Hepatocyte (in vitro differentiated cells): ENCODE measurements at regions not wholly inside any gene's neighbourhood (a gene's known extent, or its start where the extent isn't known, plus 50 kb on each side); places are given as distances from the start of the nearest gene placed in this dataset.

Experiments used
- DNase-seq: peaks from one replicate; pipeline ENCODE4 v3.0.0-alpha.2; 2016; ENCODE audit warnings: low spot score
- H2AFZ ChIP-seq: fragments of 200-600 bp; sonication (generic); 2 replicates; pipeline ENCODE4 v1.6.0; 2016; ENCODE audit warnings: antibody characterized with exemption, mild to moderate bottlenecking
- H3K27ac ChIP-seq: fragments of 200-600 bp; sonication (generic); 2 replicates; pipeline ENCODE4 v1.5.1; 2016; ENCODE audit warnings: mild to moderate bottlenecking
- H3K27me3 ChIP-seq: fragments of 200-600 bp; sonication (generic); 2 replicates; pipeline ENCODE4 v1.6.1; 2016
- H3K36me3 ChIP-seq: fragments of 200-600 bp; sonication (generic); replicated peaks from 2 replicates; pipeline ENCODE4 v1.5.1; 2016; ENCODE audit warnings: low read depth; ENCODE audit not compliant: insufficient read depth
- H3K4me1 ChIP-seq: fragments of 200-600 bp; sonication (generic); 2 replicates; pipeline ENCODE4 v1.5.1; 2016; ENCODE audit warnings: mild to moderate bottlenecking, moderate library complexity; ENCODE audit not compliant: insufficient read depth
- H3K4me2 ChIP-seq: fragments of 200-600 bp; sonication (generic); 2 replicates; pipeline ENCODE4 v1.6.0; 2016
- H3K4me3 ChIP-seq: fragments of 200-600 bp; sonication (generic); 2 replicates; pipeline ENCODE4 v1.5.1; 2016; ENCODE audit warnings: mild to moderate bottlenecking
- H3K79me2 ChIP-seq: fragments of 200-600 bp; sonication (generic); 2 replicates; pipeline ENCODE4 v1.6.0; 2017; ENCODE audit warnings: mild to moderate bottlenecking
- H3K9me2 ChIP-seq: fragments of 200-600 bp; sonication (generic); replicated peaks from 2 replicates; pipeline ENCODE4 v1.6.0; 2017; ENCODE audit warnings: mild to moderate bottlenecking; ENCODE audit not compliant: insufficient read depth
- H3K9me3 ChIP-seq: fragments of 200-600 bp; sonication (generic); 2 replicates; pipeline ENCODE4 v1.5.1; 2016; ENCODE audit warnings: low read depth, mild to moderate bottlenecking
- H4K20me1 ChIP-seq: fragments of 200-600 bp; sonication (generic); 2 replicates; pipeline ENCODE4 v1.6.0; 2016; ENCODE audit warnings: mild to moderate bottlenecking; ENCODE audit not compliant: insufficient read depth, poor library complexity, severe bottlenecking
- CTCF ChIP-seq: fragments of 200-600 bp; sonication (generic); IDR thresholded peaks from 2 replicates; pipeline ENCODE4 v1.5.1; 2016; ENCODE audit warnings: antibody characterized with exemption, mild to moderate bottlenecking; ENCODE audit not compliant: poor library complexity
- EZH2 ChIP-seq: fragments of 200-600 bp; sonication (generic); IDR thresholded peaks from 2 replicates; pipeline ENCODE4 v1.6.1; 2016; ENCODE audit warnings: antibody characterized with exemption, mild to moderate bottlenecking, borderline replicate concordance
- EZH2phosphoT487 ChIP-seq: fragments of 200-600 bp; sonication (generic); IDR thresholded peaks from one replicate; pipeline ENCODE4 v1.6.1; 2018; ENCODE audit warnings: antibody characterized with exemption, mild to moderate bottlenecking, low read depth, moderate library complexity; ENCODE audit not compliant: unreplicated experiment, severe bottlenecking
- WGBS: methylation state at CpG from one replicate; pipeline ENCODE4 v1.1.6; 2016; ENCODE audit warnings: low lambda C conversion rate; ENCODE audit errors: missing lambda C conversion rate; 5-methylcytosine and 5-hydroxymethylcytosine counted together

DNA sequence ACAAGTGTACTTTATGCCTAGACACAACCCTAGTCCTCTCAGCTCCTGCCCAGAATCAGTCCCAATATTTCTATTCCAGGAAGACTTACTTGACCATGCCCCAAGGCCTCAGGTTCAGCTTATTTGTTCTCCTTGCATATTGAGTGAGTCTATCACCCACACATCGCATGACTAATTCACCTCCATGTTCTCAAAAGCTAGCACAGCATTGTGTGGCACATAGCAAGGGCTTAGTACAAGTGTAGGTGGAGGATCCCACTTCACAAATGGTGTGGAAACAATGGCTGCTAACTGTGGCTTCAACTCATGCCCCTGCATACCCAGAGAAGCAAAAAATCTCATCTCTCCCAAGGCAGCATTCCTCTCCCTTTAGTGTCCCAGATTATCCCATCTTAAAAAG lies 602.6 kb upstream of the API5 start:
- no peaks in the 10 kb centered on the region for H3K27me3 ChIP-seq
- TF ChIP-seq CTCF (no peak), EZH2phosphoT487 (no peak), EZH2 (no peak)
- H3K4me1 ChIP-seq: no peaks in the 10 kb centered on the region
- H3K9me3 ChIP-seq: no peaks in the 10 kb centered on the region
- no peaks in the 10 kb centered on the region for H3K9me2 ChIP-seq
- H3K4me3 ChIP-seq: no peak overlapping the region
- no peak overlapping the region for H3K4me2 ChIP-seq
- H3K36me3 ChIP-seq: no peaks in the 10 kb centered on the region
- no peaks in the 10 kb centered on the region for H3K79me2 ChIP-seq
- 84% methylated on average over 1 of the region's 1 CpG for WGBS
- H4K20me1 ChIP-seq: no peaks in the 10 kb centered on the region
- no peak overlapping the region for H3K27ac ChIP-seq
- DNase-seq: no peak
- H2AFZ ChIP-seq: no peak overlapping the region

DNA sequence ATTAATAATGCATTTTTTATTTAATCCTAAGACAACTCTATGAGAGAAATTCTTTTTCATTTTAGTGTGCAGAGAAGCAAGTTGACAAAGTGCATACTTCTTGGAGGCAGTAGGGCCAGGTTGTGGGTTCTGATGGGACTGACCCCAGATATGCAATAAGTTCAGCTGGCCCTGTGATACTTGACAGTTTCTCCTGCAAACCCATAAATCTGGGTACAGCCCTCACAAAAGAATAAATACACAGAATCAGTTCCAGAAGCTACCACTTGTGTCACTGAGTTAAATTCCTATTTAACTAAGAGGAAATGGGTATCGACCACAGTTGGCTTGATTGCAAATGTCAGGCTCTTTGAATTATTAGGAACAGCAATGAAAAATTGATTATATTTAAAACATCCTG lies 598.5 kb upstream of the API5 start:
- no peak overlapping the region for H3K4me3 ChIP-seq
- H3K79me2 ChIP-seq: no peaks in the 10 kb centered on the region
- TF ChIP-seq CTCF (no peak), EZH2 (no peak), EZH2phosphoT487 (no peak)
- no peaks in the 10 kb centered on the region for H3K36me3 ChIP-seq
- 73% methylated on average over 1 of the region's 1 CpG for WGBS
- H2AFZ ChIP-seq: no peak overlapping the region
- no peak for DNase-seq
- H3K9me3 ChIP-seq: no peaks in the 10 kb centered on the region
- no peaks in the 10 kb centered on the region for H4K20me1 ChIP-seq
- no peak overlapping the region for H3K4me2 ChIP-seq
- no peaks in the 10 kb centered on the region for H3K27me3 ChIP-seq
- no peak overlapping the region for H3K27ac ChIP-seq
- H3K4me1 ChIP-seq: no peaks in the 10 kb centered on the region
- no peaks in the 10 kb centered on the region for H3K9me2 ChIP-seq

DNA sequence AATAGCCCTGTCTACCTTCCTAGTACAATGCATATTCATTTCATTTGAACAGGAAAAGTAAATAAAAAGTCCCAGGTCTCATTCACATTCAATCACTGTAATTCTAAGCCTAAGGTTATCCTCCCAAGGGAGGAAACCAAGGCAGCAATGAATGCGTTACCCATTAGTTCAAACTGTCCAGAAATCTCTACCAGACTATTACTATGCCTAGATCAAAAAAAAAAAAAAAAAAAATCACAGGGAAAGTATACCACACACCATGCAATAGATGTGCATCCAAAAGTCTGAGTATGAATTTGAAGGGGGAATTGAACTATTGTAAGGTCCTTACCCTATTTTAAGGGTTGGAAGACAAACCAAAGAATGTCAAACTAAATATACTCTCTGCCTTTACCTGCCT lies 598.0 kb upstream of the API5 start:
- DNase-seq: no peak
- 46% methylated on average over 1 of the region's 1 CpG for WGBS
- Histone ChIP-seq H4K20me1 (no peaks in the 10 kb centered on the region), H2AFZ (no peak overlapping the region), H3K36me3 (no peaks in the 10 kb centered on the region), H3K4me1 (no peaks in the 10 kb centered on the region), H3K4me2 (no peak overlapping the region), H3K79me2 (no peaks in the 10 kb centered on the region), H3K9me2 (no peaks in the 10 kb centered on the region), H3K27me3 (no peaks in the 10 kb centered on the region), H3K27ac (no peak overlapping the region), H3K4me3 (no peak overlapping the region), H3K9me3 (no peaks in the 10 kb centered on the region)
- TF ChIP-seq CTCF (no peak), EZH2 (no peak), EZH2phosphoT487 (no peak)
